H1 (cell line): ENCODE measurements at regions not wholly inside any gene's neighbourhood (a gene's known extent, or its start where the extent isn't known, plus 50 kb on each side); places are given as distances from the start of the nearest gene placed in this dataset.

Experiments used
- CHD2 ChIP-seq: IDR thresholded peaks from 2 replicates; pipeline ENCODE4 v1.6.1; 2012; ENCODE audit warnings: low read length, improper control_type of control experiment
- RBBP5 ChIP-seq: IDR thresholded peaks from 2 replicates; pipeline ENCODE4 v1.7.1; 2012; ENCODE audit warnings: low read depth, mild to moderate bottlenecking, inconsistent platforms, low read length, moderate library complexity, borderline replicate concordance
- SP4 ChIP-seq: IDR thresholded peaks from 2 replicates; pipeline ENCODE4 v1.6.1; 2012; ENCODE audit warnings: low read length, inconsistent platforms

DNA sequence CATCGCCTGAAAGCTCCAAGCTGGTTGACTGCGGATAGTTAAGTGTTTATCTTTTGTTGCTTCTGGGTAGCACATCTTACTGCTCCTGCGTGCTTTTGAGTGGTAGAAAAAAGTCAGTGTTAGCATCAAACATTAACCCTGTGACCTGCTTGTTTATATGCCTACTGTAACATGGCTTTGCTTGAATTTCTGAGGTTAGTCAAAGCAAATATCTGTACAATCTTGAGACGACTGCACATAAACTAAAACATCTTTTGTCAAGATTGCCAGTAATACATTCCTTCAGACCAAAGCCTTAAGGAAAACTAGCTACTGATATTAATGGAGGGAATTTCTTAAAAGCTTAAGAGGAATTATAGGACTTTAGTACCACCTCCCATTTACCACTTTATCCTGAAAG is 163.7 kb downstream of the BAMBI start (continued):
- no peak for TF ChIP-seq CHD2
- no peak for TF ChIP-seq SP4
- no peak for TF ChIP-seq RBBP5
- TF ChIP-seq, all 59 proteins: peak for 0
